HEK293 (cell line): ENCODE measurements at regions not wholly inside any gene's neighbourhood (a gene's known extent, or its start where the extent isn't known, plus 50 kb on each side); places are given as distances from the start of the nearest gene placed in this dataset.

Experiments used
- TCF7L2 ChIP-seq: IDR thresholded peaks from 2 replicates; pipeline ENCODE4 v1.6.1; 2011; ENCODE audit warnings: low read depth, mild to moderate bottlenecking, inconsistent platforms, low read length, moderate library complexity, borderline replicate concordance
- ZIC2 ChIP-seq: fragments of 450-650 bp; formaldehyde crosslinking; IDR thresholded peaks from 2 replicates; pipeline ENCODE4 v1.5.1; 2016; ENCODE audit warnings: missing biosample characterization, missing genetic modification characterization
- ZNF169 ChIP-seq: fragments of 450-650 bp; formaldehyde crosslinking; IDR thresholded peaks from 2 replicates; pipeline ENCODE4 v1.5.1; 2016; ENCODE audit warnings: missing biosample characterization, missing genetic modification characterization
- ZNF274 ChIP-seq, 2 experiments: fragments of 200-500 bp in 1 of 2; fragments of 450-650 bp in 1 of 2; sonication (Bioruptor generic) in 1 of 2; formaldehyde crosslinking in 1 of 2; IDR thresholded peaks; 2 replicates each; pipeline versions ENCODE4 v1.5.1 to v1.6.1; 2014 to 2016; ENCODE audit warnings: borderline replicate concordance in 1 of 2, inconsistent platforms in 1 of 2, low read length in 1 of 2, missing biosample characterization in 1 of 2, missing genetic modification characterization in 1 of 2
- TF ChIP-seq, protein P1 (sequence below): fragments of 450-650 bp; formaldehyde crosslinking; IDR thresholded peaks from 2 replicates; pipeline ENCODE4 v1.5.1; 2016; ENCODE audit warnings: missing biosample characterization, missing genetic modification characterization

- TF ChIP-seq, protein P1, sequence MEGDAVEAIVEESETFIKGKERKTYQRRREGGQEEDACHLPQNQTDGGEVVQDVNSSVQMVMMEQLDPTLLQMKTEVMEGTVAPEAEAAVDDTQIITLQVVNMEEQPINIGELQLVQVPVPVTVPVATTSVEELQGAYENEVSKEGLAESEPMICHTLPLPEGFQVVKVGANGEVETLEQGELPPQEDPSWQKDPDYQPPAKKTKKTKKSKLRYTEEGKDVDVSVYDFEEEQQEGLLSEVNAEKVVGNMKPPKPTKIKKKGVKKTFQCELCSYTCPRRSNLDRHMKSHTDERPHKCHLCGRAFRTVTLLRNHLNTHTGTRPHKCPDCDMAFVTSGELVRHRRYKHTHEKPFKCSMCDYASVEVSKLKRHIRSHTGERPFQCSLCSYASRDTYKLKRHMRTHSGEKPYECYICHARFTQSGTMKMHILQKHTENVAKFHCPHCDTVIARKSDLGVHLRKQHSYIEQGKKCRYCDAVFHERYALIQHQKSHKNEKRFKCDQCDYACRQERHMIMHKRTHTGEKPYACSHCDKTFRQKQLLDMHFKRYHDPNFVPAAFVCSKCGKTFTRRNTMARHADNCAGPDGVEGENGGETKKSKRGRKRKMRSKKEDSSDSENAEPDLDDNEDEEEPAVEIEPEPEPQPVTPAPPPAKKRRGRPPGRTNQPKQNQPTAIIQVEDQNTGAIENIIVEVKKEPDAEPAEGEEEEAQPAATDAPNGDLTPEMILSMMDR (tag by site-specific recombination) = no peak
- TF ChIP-seq ZNF169 (tag by site-specific recombination) (no peak), ZNF274 (IDR thresholded peaks at IDR 0.05; ENCODE audit: low read length) (no peak), ZNF274 (tag by site-specific recombination; IDR thresholded peaks at IDR 0.05; ENCODE audit: borderline replicate concordance) (no peak), ZIC2 (tag by site-specific recombination) (no peak), TCF7L2 (no peak)
Observed at GRCh38 chr5:125010356-125010755, 263.9 kb upstream of the ZNF608 start.
